PC-9 (cell line): ENCODE measurements at regions not wholly inside any gene's neighbourhood (a gene's known extent, or its start where the extent isn't known, plus 50 kb on each side); places are given as distances from the start of the nearest gene placed in this dataset.

Experiments
- CTCF ChIP-seq: fragments of 200-600 bp; sonication (generic); conservative IDR thresholded peaks from 2 replicates; pipeline ENCODE4 v1.6.1; 2017; ENCODE audit warnings: mixed run types, antibody characterized with exemption, mild to moderate bottlenecking, moderate library complexity
- EZH2 ChIP-seq: fragments of 200-600 bp; sonication (generic); IDR thresholded peaks from 2 replicates; pipeline ENCODE4 v1.8.0; 2017; ENCODE audit warnings: antibody characterized with exemption, low read depth

- TF ChIP-seq CTCF (no peak), EZH2 (no peak)
Observed at GRCh38 chr5:27503813-27504212, 465.4 kb upstream of the CDH9 start.
